ENCODE measurements at regions not wholly inside any gene's neighbourhood (a gene's known extent, or its start where the extent isn't known, plus 50 kb on each side); places are given as distances from the start of the nearest gene placed in this dataset.

DNA sequence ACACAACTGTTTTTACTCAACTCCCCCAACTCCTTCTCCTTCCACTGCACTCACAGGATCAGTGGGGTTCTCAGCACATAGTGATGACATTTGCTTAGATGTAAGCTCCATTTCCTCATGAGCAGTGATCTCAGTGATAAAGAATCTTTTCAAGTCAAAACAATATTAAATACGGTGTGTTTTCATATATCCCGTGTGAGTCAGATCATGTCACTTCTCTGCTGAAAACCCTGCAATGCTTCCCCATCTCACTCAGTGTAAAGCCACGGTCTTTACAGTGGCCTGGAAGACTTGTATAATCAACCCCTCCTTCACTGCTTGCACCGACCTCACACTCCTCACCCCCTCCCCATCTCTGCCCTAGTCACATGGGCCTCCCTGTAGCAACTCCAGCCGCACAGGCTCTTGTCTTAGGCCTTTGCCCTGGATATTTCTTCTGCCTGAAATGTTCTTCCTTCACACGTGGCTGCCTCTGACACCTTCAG is 149.7 kb upstream of the ARHGAP5 start:
- 39 to 61% (median 55%) methylated on average over 6 of the region's 6 CpGs for WGBS, 3 donors
- Histone ChIP-seq H3K27ac (ENCODE audit: low read depth in 1 of 3, low read length in 2 of 3) (peak overlapping the region in 2 of 3 donors; percentile 26 to 82), H3K9me3 (ENCODE audit: control insufficient read depth in 2 of 2, insufficient read depth in 1 of 2, low read depth in 1 of 2, low read length in 1 of 2) (no peaks in the 10 kb centered on the region), H3K4me1 (ENCODE audit: control insufficient read depth in 3 of 3, insufficient read depth in 2 of 3, low read depth in 1 of 3, low read length in 2 of 3) (peaks cover 0 to 9% (median 4%) of the 10 kb centered on the region in 3 donors), H3K36me3 (ENCODE audit: control insufficient read depth in 3 of 3, insufficient read depth in 2 of 3, low read depth in 1 of 3, low read length in 3 of 3) (no peaks in the 10 kb centered on the region), H3K27me3 (ENCODE audit: control insufficient read depth in 3 of 3, insufficient read depth in 3 of 3, low read length in 3 of 3) (no peaks in the 10 kb centered on the region), H3K4me3 (ENCODE audit: low read depth in 1 of 3, low read length in 3 of 3) (no peak overlapping the region)
- FAIRE-seq, result no peak
- DNase-seq, result peak in 1 of 2 donors; percentile 56

- FAIRE-seq, result no peak
- Histone ChIP-seq H3K27ac (ENCODE audit: low read depth in 1 of 3, low read length in 2 of 3) (no peak overlapping the region), H3K27me3 (ENCODE audit: control insufficient read depth in 3 of 3, insufficient read depth in 3 of 3, low read length in 3 of 3) (no peaks in the 10 kb centered on the region), H3K4me3 (ENCODE audit: low read depth in 1 of 3, low read length in 3 of 3) (no peak overlapping the region), H3K4me1 (ENCODE audit: control insufficient read depth in 3 of 3, insufficient read depth in 2 of 3, low read depth in 1 of 3, low read length in 2 of 3) (peaks cover 0 to 13% (median 4%) of the 10 kb centered on the region in 3 donors), H3K36me3 (ENCODE audit: control insufficient read depth in 3 of 3, insufficient read depth in 2 of 3, low read depth in 1 of 3, low read length in 3 of 3) (no peaks in the 10 kb centered on the region), H3K9me3 (ENCODE audit: control insufficient read depth in 2 of 2, insufficient read depth in 1 of 2, low read depth in 1 of 2, low read length in 1 of 2) (no peaks in the 10 kb centered on the region)
- whole genome bisulfite sequencing, 3 donors, result 89 to 100% (median 93%) methylated on average over 1 of the region's 1 CpG
- no peak for DNase-seq
Observed at GRCh38 chr14:31930070-31930469, 147.0 kb upstream of the ARHGAP5 start.

DNA sequence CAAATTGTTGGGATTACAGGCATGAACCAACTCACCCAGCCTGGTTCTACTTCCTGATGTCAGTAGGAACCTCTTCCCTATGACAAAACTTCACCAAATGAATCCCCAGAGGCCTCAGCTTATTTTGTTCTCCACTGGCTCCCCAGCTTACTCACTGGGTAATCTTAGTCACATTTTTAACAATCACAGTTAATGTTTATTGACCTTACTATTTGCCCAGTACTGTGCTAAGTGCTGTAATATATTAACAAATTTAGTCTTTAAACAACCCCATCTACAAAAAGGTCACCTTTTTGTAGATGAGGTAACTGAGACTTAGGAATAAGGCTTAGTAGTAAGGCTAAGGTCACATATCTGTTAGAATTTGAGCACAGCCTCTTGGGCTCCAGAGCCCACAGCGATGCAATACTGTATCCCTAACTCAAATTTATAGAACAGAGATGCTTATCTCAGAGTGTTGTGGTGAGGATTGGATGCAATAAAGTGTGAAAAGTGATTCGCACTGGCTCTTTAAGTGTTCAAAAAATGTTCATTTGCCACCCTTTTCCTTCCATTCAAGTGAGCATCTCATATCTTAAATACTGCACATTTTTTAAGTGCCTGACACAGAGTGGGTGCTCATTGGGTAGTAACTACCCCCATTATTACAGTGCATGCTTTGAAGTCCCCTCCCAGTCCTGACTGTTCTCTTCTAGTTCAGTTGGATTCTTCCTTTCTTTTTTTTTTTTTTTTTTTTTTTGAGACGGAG is 146.4 kb upstream of the ARHGAP5 start:
- DNase-seq (no peak), FAIRE-seq (no peak)
- WGBS, 3 donors, result 83 to 87% (median 85%) methylated on average over 2 to 3 of the region's 3 CpGs
- H3K4me3 ChIP-seq (ENCODE audit: low read depth in 1 of 3, low read length in 3 of 3), result no peak overlapping the region
- H3K9me3 ChIP-seq (ENCODE audit: control insufficient read depth in 2 of 2, insufficient read depth in 1 of 2, low read depth in 1 of 2, low read length in 1 of 2), result no peaks in the 10 kb centered on the region
- peaks cover 0 to 18% (median 5%) of the 10 kb centered on the region in 3 donors for H3K4me1 ChIP-seq (ENCODE audit: control insufficient read depth in 3 of 3, insufficient read depth in 2 of 3, low read depth in 1 of 3, low read length in 2 of 3)
- no peaks in the 10 kb centered on the region for H3K27me3 ChIP-seq (ENCODE audit: control insufficient read depth in 3 of 3, insufficient read depth in 3 of 3, low read length in 3 of 3)
- no peak overlapping the region for H3K27ac ChIP-seq (ENCODE audit: low read depth in 1 of 3, low read length in 2 of 3)
- H3K36me3 ChIP-seq (ENCODE audit: control insufficient read depth in 3 of 3, insufficient read depth in 2 of 3, low read depth in 1 of 3, low read length in 3 of 3), result no peaks in the 10 kb centered on the region

- Histone ChIP-seq H3K36me3 (ENCODE audit: control insufficient read depth in 3 of 3, insufficient read depth in 2 of 3, low read depth in 1 of 3, low read length in 3 of 3) (no peaks in the 10 kb centered on the region), H3K4me3 (ENCODE audit: low read depth in 1 of 3, low read length in 3 of 3) (no peak overlapping the region), H3K27me3 (ENCODE audit: control insufficient read depth in 3 of 3, insufficient read depth in 3 of 3, low read length in 3 of 3) (no peaks in the 10 kb centered on the region), H3K27ac (ENCODE audit: low read depth in 1 of 3, low read length in 2 of 3) (no peak overlapping the region), H3K4me1 (ENCODE audit: control insufficient read depth in 3 of 3, insufficient read depth in 2 of 3, low read depth in 1 of 3, low read length in 2 of 3) (peaks cover 3 to 26% (median 3%) of the 10 kb centered on the region in 3 donors), H3K9me3 (ENCODE audit: control insufficient read depth in 2 of 2, insufficient read depth in 1 of 2, low read depth in 1 of 2, low read length in 1 of 2) (no peaks in the 10 kb centered on the region)
- 85 to 95% (median 88%) methylated on average over 5 of the region's 5 CpGs for WGBS, 3 donors
- FAIRE-seq, result no peak
- DNase-seq, result no peak
Observed at GRCh38 chr14:31932675-31933074, 144.4 kb upstream of the ARHGAP5 start.

DNA sequence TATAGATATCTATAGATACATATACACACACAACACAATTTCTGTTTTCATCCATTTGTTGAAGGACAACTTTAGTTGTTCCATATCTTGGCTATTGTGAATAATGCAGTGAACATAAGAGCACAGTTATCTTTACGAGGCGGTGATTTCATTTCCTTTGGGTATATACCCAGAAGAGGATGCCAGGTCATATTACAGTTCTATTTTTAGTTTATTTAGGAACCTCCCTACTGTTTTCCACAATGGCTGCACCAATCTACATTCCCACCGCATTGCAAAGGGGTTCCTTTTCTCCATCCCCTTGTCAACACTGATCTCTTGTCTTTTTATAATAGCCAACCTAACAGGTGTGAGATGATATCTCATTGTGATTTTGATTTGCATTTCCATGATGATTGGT is 143.4 kb upstream of the ARHGAP5 start:
- H3K4me1 ChIP-seq (ENCODE audit: control insufficient read depth in 3 of 3, insufficient read depth in 2 of 3, low read depth in 1 of 3, low read length in 2 of 3), result peaks cover 3 to 26% (median 3%) of the 10 kb centered on the region in 3 donors
- H3K9me3 ChIP-seq (ENCODE audit: control insufficient read depth in 2 of 2, insufficient read depth in 1 of 2, low read depth in 1 of 2, low read length in 1 of 2), result no peaks in the 10 kb centered on the region
- no peak for FAIRE-seq
- DNase-seq, result no peak
- WGBS, 3 donors, result 72 to 76% (median 75%) methylated on average over 3 of the region's 3 CpGs
- H3K4me3 ChIP-seq (ENCODE audit: low read depth in 1 of 3, low read length in 3 of 3), result no peak overlapping the region
- H3K27ac ChIP-seq (ENCODE audit: low read depth in 1 of 3, low read length in 2 of 3), result no peak overlapping the region
- H3K27me3 ChIP-seq (ENCODE audit: control insufficient read depth in 3 of 3, insufficient read depth in 3 of 3, low read length in 3 of 3), result no peaks in the 10 kb centered on the region
- H3K36me3 ChIP-seq (ENCODE audit: control insufficient read depth in 3 of 3, insufficient read depth in 2 of 3, low read depth in 1 of 3, low read length in 3 of 3), result no peaks in the 10 kb centered on the region

DNA sequence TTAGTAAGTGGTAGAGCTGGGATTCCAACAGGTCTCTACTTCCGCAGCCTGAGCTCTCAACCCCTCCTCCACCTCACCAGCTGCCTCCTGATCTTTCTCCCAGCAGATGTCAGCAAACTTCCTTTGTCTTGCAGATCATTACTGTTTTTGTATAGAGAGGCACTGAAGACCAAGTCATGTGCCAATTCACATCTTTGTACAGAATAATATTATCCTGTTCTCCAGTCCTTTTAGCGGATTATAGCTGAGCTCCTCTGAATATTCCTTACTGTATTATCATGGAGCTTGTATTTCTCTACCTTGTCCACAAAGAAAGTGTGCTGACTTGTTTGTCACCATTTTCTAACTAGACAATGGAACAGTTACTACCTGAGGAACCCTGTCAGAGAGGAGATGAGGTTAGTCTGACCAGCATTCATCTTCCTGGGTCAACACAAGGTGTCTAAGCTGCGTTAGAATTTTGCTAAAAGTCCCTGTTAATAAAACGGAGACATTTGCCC is 142.3 kb upstream of the ARHGAP5 start:
- Histone ChIP-seq H3K36me3 (ENCODE audit: control insufficient read depth in 3 of 3, insufficient read depth in 2 of 3, low read depth in 1 of 3, low read length in 3 of 3) (no peaks in the 10 kb centered on the region), H3K27ac (ENCODE audit: low read depth in 1 of 3, low read length in 2 of 3) (peak overlapping the region; percentile 36 to 90 (median 74)), H3K4me3 (ENCODE audit: low read depth in 1 of 3, low read length in 3 of 3) (no peak overlapping the region), H3K4me1 (ENCODE audit: control insufficient read depth in 3 of 3, insufficient read depth in 2 of 3, low read depth in 1 of 3, low read length in 2 of 3) (peaks cover 3 to 26% (median 6%) of the 10 kb centered on the region in 3 donors), H3K9me3 (ENCODE audit: control insufficient read depth in 2 of 2, insufficient read depth in 1 of 2, low read depth in 1 of 2, low read length in 1 of 2) (no peaks in the 10 kb centered on the region), H3K27me3 (ENCODE audit: control insufficient read depth in 3 of 3, insufficient read depth in 3 of 3, low read length in 3 of 3) (no peaks in the 10 kb centered on the region)
- 17 to 44% (median 28%) methylated on average over 4 of the region's 4 CpGs for WGBS, 3 donors
- DNase-seq (peak; percentile 88), FAIRE-seq (no peak)

DNA sequence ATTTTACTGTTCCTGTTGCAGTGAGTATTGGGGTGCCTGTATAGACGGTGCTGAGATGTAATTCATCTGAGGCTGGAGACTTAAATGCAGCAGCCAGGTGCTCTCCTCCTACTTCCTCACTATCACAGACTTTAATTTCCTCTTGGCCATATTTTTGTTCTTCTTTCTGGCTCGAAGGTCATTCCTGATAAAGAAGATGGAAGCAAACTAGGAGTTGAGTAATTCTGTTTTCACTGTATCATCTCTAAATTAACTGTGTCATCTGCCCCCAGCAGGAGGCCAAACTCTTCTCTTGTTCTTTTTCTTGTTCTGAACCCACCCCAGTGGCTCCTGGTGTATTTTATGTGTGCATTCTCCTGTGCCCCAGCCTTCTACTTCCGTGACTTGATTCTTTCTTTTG is 141.7 kb upstream of the ARHGAP5 start:
- WGBS, 3 donors, result 19 to 48% (median 26%) methylated on average over 3 of the region's 3 CpGs
- FAIRE-seq (no peak), DNase-seq (peak; percentile 62 to 76)
- peak overlapping the region; percentile 45 to 90 (median 74) for H3K27ac ChIP-seq (ENCODE audit: low read depth in 1 of 3, low read length in 2 of 3)
- no peaks in the 10 kb centered on the region for H3K27me3 ChIP-seq (ENCODE audit: control insufficient read depth in 3 of 3, insufficient read depth in 3 of 3, low read length in 3 of 3)
- no peaks in the 10 kb centered on the region for H3K9me3 ChIP-seq (ENCODE audit: control insufficient read depth in 2 of 2, insufficient read depth in 1 of 2, low read depth in 1 of 2, low read length in 1 of 2)
- H3K4me3 ChIP-seq (ENCODE audit: low read depth in 1 of 3, low read length in 3 of 3), result no peak overlapping the region
- no peaks in the 10 kb centered on the region for H3K36me3 ChIP-seq (ENCODE audit: control insufficient read depth in 3 of 3, insufficient read depth in 2 of 3, low read depth in 1 of 3, low read length in 3 of 3)
- peaks cover 3 to 26% (median 10%) of the 10 kb centered on the region in 3 donors for H3K4me1 ChIP-seq (ENCODE audit: control insufficient read depth in 3 of 3, insufficient read depth in 2 of 3, low read depth in 1 of 3, low read length in 2 of 3)

DNA sequence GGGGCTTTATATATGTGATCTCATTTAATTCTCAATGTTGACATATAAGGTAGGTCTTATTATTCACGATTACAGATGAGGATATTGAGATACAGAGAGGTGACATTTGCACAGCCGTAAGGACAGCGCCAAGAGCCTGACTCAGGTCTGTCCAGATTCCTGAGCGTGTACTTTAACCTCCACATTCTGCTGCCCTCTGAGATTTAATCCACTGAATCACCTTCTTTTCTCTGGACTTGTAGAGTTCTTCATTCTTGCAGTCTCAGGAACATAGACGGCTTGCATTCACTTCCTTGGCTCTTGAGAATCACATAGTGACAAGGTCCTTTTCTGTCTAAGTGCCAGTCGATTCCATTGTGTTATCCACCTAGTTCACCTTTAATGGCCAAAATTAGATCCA is 141.0 kb upstream of the ARHGAP5 start:
- 29 to 63% (median 46%) methylated on average over 6 of the region's 6 CpGs for WGBS, 3 donors
- no peaks in the 10 kb centered on the region for H3K9me3 ChIP-seq (ENCODE audit: control insufficient read depth in 2 of 2, insufficient read depth in 1 of 2, low read depth in 1 of 2, low read length in 1 of 2)
- H3K4me1 ChIP-seq (ENCODE audit: control insufficient read depth in 3 of 3, insufficient read depth in 2 of 3, low read depth in 1 of 3, low read length in 2 of 3), result peaks cover 3 to 23% (median 11%) of the 10 kb centered on the region in 3 donors
- peak; percentile 71 to 89 for DNase-seq
- no peaks in the 10 kb centered on the region for H3K27me3 ChIP-seq (ENCODE audit: control insufficient read depth in 3 of 3, insufficient read depth in 3 of 3, low read length in 3 of 3)
- H3K36me3 ChIP-seq (ENCODE audit: control insufficient read depth in 3 of 3, insufficient read depth in 2 of 3, low read depth in 1 of 3, low read length in 3 of 3), result no peaks in the 10 kb centered on the region
- peak overlapping the region; percentile 73 to 93 (median 90) for H3K27ac ChIP-seq (ENCODE audit: low read depth in 1 of 3, low read length in 2 of 3)
- no peak for FAIRE-seq
- H3K4me3 ChIP-seq (ENCODE audit: low read depth in 1 of 3, low read length in 3 of 3), result no peak overlapping the region

All from small intestine (tissue), 7 donors.